DOHH2 (cell line): ENCODE measurements at regions not wholly inside any gene's neighbourhood (a gene's known extent, or its start where the extent isn't known, plus 50 kb on each side); places are given as distances from the start of the nearest gene placed in this dataset.

Experiments
- CTCF ChIP-seq: fragments of 200-600 bp; sonication (generic); IDR thresholded peaks from one replicate; pipeline ENCODE4 v1.5.1; 2014; ENCODE audit warnings: antibody characterized with exemption, mild to moderate bottlenecking, low read depth, low read length; ENCODE audit not compliant: poor library complexity, severe bottlenecking
- EZH2phosphoT487 ChIP-seq: fragments of 200-600 bp; sonication (generic); IDR thresholded peaks from 2 replicates; pipeline ENCODE4 v1.6.1; 2017; ENCODE audit warnings: borderline replicate concordance, mild to moderate bottlenecking, antibody characterized with exemption, low read length, moderate library complexity, mixed read lengths

DNA sequence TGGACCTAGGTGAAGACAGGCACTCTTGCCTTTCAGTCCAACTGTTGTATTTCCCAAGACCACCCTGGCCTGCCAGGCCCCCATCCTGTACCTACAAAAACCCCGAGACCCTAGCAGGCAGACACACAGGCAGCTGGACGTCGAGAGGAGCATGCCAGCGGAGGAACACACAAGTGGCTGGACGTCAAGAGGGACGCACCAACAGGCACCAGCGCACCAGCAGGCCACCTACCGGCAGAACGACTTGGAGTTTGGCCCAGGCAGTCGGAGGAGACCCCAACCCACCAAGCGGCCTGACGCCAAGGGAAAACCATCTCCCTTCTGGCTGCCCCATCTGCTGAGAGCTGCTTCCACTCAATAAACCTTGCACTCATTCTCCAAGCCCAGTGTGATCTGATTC lies 1883.4 kb upstream of the RAG2 start:
- no peak for TF ChIP-seq CTCF
- no peak for TF ChIP-seq EZH2phosphoT487
